Fibroblast of villous mesenchyme (primary cell): ENCODE measurements at regions not wholly inside any gene's neighbourhood (a gene's known extent, or its start where the extent isn't known, plus 50 kb on each side); places are given as distances from the start of the nearest gene placed in this dataset.

Experiments
- DNase-seq: peaks from one replicate; pipeline ENCODE4 v3.0.0-alpha.2; 2010; ENCODE audit warnings: low read depth
- H3K4me3 ChIP-seq: 2 replicates; pipeline ENCODE4 v1.5.1; 2011; ENCODE audit warnings: low read depth, mild to moderate bottlenecking, low read length
- TF ChIP-seq, protein P1 (sequence below): IDR thresholded peaks from 2 replicates; pipeline ENCODE4 v1.5.1; 2012; ENCODE audit warnings: low read depth, mild to moderate bottlenecking, low read length; ENCODE audit not compliant: insufficient read depth

DNA sequence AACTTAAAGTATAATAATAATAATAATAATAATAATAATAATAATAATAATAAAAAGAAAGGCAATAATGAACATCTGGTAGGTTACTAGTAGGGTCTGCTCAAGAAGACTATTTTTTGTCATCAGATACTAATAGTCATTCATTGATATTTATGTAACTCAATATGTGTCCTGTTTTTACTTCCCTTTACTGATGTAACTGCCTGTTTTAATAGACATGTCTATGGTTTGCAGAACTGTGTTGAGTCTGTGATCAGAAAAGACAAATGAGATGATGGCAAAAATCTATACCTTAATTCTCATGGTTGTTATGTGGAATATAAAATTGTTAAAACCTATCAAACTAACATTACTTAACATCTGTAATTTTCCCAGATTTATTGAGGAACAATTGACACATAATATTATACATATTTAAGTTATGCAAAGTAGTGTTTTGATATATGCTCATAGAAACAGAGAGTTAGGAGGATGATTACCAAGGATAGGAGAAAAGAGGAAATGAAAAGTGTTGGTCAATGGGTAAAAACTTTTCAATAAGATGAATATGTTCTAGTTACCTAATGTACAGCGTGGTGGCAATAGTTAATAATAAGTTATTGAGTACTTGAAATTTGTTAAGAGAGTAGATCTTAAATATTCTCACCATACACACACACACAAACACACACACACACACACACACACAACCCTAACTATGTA, 699.4 kb downstream of the ZPLD1 start:
- H3K4me3 ChIP-seq, result no peak overlapping the region
- DNase-seq, result no peak
- TF ChIP-seq, protein P1, sequence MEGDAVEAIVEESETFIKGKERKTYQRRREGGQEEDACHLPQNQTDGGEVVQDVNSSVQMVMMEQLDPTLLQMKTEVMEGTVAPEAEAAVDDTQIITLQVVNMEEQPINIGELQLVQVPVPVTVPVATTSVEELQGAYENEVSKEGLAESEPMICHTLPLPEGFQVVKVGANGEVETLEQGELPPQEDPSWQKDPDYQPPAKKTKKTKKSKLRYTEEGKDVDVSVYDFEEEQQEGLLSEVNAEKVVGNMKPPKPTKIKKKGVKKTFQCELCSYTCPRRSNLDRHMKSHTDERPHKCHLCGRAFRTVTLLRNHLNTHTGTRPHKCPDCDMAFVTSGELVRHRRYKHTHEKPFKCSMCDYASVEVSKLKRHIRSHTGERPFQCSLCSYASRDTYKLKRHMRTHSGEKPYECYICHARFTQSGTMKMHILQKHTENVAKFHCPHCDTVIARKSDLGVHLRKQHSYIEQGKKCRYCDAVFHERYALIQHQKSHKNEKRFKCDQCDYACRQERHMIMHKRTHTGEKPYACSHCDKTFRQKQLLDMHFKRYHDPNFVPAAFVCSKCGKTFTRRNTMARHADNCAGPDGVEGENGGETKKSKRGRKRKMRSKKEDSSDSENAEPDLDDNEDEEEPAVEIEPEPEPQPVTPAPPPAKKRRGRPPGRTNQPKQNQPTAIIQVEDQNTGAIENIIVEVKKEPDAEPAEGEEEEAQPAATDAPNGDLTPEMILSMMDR, result no peak

DNA sequence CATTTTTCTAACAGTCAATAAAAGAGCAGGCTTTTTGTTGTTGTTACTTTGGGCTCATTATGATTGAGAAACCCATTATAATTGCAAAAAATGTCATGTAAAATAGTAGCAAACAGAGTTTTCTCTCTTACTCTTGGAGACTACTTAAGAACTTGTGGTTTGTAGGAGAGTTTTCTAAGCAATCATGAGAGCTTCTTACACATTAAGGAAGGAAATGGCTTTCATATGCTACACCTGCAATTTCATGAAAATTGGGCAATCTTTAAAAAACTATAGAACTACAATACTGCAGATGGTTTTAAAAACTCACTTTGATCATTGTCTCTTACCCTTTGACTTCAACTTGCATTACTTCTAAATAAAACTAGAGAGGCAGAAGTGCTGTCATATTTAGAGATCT, 701.8 kb downstream of the ZPLD1 start:
- TF ChIP-seq, protein P1, result no peak
- DNase-seq, result no peak
- no peak overlapping the region for H3K4me3 ChIP-seq

DNA sequence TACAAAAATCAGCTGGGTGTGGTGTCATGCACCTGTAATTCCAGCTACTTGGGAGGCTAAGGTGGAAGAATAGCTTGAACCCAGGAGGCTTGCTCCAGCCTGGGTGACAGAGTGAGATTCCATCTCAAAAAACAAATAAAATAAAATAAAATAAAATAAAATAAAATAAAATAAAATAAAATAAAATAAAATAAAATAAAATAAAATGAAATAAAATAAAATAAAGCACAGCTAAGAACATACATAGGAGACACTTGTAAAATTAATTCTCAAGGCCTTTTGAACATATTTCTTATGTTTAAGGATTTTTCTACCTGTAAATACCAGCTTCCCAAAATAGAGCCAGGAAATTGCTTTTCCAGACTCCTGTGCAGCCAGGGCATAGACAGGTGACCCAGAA, 703.0 kb downstream of the ZPLD1 start:
- H3K4me3 ChIP-seq, result no peak overlapping the region
- DNase-seq, result no peak
- TF ChIP-seq, protein P1, result no peak

DNA sequence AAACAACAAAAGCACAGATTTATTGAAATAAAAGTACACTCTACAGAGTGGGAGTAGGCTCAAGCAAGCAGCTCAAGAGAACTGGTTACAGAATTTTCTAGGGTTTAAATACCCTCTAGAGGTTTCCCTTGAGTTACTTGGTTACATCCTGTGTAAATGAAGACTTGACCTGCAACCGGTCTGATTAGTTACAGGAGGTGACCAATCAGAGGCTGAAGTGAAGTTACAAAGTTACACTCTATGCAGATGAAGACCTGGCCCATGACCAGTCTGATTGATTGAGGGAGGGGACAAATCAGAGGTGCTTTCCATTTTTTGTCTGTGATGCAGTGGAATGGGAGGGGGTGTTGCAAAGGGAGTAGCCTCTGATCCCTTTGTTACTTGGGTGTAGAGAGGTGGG, 723.4 kb downstream of the ZPLD1 start:
- no peak for DNase-seq
- TF ChIP-seq, protein P1, result no peak
- no peak overlapping the region for H3K4me3 ChIP-seq

DNA sequence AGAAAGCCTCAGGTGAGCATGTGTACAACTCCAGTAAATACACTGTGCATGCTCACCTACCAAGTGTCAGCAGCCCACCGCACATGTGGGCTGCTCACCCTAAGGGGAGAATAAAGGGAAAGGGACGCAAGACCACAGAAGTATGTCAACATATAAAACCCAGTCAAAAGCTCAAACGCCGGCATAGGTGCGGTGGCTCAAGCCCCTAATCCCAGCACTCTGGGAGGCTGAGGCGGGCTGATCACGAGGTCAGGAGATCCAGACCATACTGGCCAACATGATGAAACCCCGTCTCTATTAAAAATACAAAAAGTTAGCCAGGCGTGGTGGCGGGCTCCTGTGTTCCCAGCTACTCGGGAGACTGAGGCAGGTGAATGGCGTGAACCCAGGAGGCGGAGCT, 732.1 kb downstream of the ZPLD1 start:
- TF ChIP-seq, protein P1, result no peak
- no peak overlapping the region for H3K4me3 ChIP-seq
- no peak for DNase-seq

DNA sequence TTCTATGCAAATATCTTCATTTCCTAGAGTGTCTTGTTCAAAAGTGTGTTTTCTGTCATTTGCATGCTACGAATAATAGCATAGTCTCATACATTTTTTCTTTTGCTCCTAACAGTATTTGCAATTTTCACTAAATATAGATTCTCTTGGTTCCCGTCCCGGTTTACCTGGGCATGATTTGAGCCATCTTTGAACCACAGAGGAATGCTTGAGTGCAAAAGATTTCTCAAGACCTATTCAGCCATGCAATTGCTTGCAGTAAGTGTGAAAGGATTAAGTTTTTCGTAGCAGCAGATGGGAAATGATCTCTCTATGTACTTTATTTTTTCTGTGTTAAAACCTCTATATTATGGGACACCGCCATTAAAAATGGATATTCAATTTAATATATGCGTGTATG, 733.0 kb downstream of the ZPLD1 start:
- H3K4me3 ChIP-seq, result no peak overlapping the region
- no peak for DNase-seq
- TF ChIP-seq, protein P1, result no peak

DNA sequence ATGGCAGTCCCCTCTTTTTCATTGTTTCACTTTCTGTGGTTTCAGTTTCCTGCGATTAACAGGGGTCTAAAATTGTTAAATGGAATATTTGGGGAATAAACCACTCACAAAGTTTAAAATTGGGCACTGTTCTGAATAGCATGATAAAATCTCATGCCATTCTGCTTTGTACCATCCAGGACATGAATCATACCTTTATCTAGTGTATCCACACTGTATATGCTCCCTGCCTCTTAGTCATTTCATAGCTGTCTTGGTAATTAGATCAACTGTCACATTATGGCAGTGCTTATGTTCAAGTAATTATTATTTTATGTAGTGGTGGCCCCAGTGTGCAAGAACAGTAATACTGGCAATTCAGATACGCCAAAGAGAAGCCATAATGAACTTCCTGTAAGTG, 734.5 kb downstream of the ZPLD1 start:
- TF ChIP-seq, protein P1, result no peak
- H3K4me3 ChIP-seq, result no peak overlapping the region
- DNase-seq, result no peak
